ENCODE measurements at regions not wholly inside any gene's neighbourhood (a gene's known extent, or its start where the extent isn't known, plus 50 kb on each side); places are given as distances from the start of the nearest gene placed in this dataset.

- TF ChIP-seq, protein P1, sequence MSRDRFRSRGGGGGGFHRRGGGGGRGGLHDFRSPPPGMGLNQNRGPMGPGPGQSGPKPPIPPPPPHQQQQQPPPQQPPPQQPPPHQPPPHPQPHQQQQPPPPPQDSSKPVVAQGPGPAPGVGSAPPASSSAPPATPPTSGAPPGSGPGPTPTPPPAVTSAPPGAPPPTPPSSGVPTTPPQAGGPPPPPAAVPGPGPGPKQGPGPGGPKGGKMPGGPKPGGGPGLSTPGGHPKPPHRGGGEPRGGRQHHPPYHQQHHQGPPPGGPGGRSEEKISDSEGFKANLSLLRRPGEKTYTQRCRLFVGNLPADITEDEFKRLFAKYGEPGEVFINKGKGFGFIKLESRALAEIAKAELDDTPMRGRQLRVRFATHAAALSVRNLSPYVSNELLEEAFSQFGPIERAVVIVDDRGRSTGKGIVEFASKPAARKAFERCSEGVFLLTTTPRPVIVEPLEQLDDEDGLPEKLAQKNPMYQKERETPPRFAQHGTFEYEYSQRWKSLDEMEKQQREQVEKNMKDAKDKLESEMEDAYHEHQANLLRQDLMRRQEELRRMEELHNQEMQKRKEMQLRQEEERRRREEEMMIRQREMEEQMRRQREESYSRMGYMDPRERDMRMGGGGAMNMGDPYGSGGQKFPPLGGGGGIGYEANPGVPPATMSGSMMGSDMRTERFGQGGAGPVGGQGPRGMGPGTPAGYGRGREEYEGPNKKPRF (IDR thresholded peaks at IDR 0.05; ENCODE audit: low read depth, low read length), result no peak
- TF ChIP-seq HMG20A (CRISPR knock-in tag; conservative IDR thresholded peaks at IDR 0.05) (no peak), CBX5 (IDR thresholded peaks at IDR 0.05; ENCODE audit: borderline replicate concordance, low read depth) (no peak), PTTG1 (tag; IDR thresholded peaks at IDR 0.05; ENCODE audit: low read depth) (no peak), TCFL5 (CRISPR knock-in tag; conservative IDR thresholded peaks at IDR 0.05) (no peak), ZNF263 (CRISPR knock-in tag; IDR thresholded peaks at IDR 0.05; ENCODE audit: borderline replicate concordance) (no peak), COPS2 (conservative IDR thresholded peaks at IDR 0.05) (no peak), PCBP2 (IDR thresholded peaks at IDR 0.05; ENCODE audit: low read depth, low read length, poor library complexity, severe bottlenecking) (no peak), TCF7 (IDR thresholded peaks at IDR 0.05; ENCODE audit: borderline replicate concordance) (no peak), ZNF75A (CRISPR knock-in tag; IDR thresholded peaks at IDR 0.05) (no peak), SUPT5H (IDR thresholded peaks at IDR 0.05) (no peak), RBM39 (optimal IDR thresholded peaks at IDR 0.05; ENCODE audit: low read depth, low read length) (no peak), HDAC1 (IDR thresholded peaks at IDR 0.05) (no peak), FOXK2 (conservative IDR thresholded peaks at IDR 0.05 in 1 of 2, IDR thresholded peaks at IDR 0.05 in 1 of 2; ENCODE audit: low read depth in 2 of 2) (0 out of 4 replicates have a peak, but pooled peaks have one; percentile 43 to 45), ETV5 (CRISPR knock-in tag; IDR thresholded peaks at IDR 0.05; ENCODE audit: low read depth) (peak; percentile 70; the same call in 1 of the 2 replicates)
- TF ChIP-seq, protein P2, sequence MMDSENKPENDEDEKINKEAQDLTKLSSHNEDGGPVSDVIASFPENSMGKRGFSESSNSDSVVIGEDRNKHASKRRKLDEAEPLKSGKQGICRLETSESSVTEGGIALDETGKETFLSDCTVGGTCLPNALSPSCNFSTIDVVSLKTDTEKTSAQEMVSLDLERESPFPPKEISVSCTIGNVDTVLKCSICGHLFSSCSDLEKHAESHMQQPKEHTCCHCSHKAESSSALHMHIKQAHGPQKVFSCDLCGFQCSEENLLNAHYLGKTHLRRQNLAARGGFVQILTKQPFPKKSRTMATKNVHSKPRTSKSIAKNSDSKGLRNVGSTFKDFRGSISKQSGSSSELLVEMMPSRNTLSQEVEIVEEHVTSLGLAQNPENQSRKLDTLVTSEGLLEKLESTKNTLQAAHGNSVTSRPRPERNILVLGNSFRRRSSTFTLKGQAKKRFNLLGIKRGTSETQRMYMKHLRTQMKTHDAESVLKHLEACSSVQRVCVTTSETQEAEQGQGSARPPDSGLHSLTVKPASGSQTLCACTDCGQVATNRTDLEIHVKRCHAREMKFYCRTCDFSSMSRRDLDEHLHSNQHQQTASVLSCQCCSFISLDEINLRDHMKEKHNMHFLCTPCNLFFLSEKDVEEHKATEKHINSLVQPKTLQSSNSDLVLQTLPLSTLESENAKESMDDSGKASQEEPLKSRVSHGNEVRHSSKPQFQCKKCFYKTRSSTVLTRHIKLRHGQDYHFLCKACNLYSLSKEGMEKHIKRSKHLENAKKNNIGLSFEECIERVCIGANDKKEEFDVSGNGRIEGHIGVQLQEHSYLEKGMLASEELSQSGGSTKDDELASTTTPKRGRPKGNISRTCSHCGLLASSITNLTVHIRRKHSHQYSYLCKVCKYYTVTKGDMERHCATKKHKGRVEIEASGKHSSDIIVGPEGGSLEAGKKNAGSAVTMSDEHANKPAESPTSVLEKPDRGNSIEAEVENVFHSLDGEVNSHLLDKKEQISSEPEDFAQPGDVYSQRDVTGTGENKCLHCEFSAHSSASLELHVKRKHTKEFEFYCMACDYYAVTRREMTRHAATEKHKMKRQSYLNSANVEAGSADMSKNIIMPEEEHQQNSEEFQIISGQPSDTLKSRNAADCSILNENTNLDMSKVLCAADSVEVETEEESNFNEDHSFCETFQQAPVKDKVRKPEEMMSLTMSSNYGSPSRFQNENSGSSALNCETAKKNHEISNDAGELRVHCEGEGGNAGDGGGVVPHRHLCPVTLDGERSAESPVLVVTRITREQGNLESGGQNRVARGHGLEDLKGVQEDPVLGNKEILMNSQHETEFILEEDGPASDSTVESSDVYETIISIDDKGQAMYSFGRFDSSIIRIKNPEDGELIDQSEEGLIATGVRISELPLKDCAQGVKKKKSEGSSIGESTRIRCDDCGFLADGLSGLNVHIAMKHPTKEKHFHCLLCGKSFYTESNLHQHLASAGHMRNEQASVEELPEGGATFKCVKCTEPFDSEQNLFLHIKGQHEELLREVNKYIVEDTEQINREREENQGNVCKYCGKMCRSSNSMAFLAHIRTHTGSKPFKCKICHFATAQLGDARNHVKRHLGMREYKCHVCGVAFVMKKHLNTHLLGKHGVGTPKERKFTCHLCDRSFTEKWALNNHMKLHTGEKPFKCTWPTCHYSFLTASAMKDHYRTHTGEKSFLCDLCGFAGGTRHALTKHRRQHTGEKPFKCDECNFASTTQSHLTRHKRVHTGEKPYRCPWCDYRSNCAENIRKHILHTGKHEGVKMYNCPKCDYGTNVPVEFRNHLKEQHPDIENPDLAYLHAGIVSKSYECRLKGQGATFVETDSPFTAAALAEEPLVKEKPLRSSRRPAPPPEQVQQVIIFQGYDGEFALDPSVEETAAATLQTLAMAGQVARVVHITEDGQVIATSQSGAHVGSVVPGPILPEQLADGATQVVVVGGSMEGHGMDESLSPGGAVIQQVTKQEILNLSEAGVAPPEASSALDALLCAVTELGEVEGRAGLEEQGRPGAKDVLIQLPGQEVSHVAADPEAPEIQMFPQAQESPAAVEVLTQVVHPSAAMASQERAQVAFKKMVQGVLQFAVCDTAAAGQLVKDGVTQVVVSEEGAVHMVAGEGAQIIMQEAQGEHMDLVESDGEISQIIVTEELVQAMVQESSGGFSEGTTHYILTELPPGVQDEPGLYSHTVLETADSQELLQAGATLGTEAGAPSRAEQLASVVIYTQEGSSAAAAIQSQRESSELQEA (IDR thresholded peaks at IDR 0.05; ENCODE audit: low read depth), result no peak
- TF ChIP-seq, protein P3, sequence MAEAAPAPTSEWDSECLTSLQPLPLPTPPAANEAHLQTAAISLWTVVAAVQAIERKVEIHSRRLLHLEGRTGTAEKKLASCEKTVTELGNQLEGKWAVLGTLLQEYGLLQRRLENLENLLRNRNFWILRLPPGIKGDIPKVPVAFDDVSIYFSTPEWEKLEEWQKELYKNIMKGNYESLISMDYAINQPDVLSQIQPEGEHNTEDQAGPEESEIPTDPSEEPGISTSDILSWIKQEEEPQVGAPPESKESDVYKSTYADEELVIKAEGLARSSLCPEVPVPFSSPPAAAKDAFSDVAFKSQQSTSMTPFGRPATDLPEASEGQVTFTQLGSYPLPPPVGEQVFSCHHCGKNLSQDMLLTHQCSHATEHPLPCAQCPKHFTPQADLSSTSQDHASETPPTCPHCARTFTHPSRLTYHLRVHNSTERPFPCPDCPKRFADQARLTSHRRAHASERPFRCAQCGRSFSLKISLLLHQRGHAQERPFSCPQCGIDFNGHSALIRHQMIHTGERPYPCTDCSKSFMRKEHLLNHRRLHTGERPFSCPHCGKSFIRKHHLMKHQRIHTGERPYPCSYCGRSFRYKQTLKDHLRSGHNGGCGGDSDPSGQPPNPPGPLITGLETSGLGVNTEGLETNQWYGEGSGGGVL (CRISPR knock-in tag; IDR thresholded peaks at IDR 0.05), result no peak
Observed at GRCh38 chr11:35063488-35063931, 75.5 kb upstream of the CD44 start (continued).
